ENCODE measurements at regions not wholly inside any gene's neighbourhood (a gene's known extent, or its start where the extent isn't known, plus 50 kb on each side); places are given as distances from the start of the nearest gene placed in this dataset.

DNA sequence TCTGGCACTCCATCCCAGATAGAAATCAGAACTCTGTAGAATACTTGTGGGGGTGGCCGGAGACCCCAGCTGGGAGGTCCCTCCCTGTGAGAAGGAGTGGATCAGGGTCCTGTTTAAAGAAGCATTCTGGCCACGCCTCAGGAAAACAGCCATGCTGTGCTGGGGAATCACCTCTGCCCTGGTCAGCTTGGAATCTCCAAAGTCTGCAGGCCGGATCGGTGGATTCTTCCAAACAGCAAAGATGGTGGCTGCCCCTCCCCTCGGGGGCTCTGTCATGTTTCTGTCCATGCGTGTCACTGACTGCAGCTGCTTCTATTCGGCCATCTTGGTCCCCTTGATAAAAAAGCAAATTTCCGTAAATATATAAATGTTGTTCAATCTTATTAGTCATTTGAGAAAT is 365.9 kb downstream of the JRKL start:
- TF ChIP-seq, protein P1, sequence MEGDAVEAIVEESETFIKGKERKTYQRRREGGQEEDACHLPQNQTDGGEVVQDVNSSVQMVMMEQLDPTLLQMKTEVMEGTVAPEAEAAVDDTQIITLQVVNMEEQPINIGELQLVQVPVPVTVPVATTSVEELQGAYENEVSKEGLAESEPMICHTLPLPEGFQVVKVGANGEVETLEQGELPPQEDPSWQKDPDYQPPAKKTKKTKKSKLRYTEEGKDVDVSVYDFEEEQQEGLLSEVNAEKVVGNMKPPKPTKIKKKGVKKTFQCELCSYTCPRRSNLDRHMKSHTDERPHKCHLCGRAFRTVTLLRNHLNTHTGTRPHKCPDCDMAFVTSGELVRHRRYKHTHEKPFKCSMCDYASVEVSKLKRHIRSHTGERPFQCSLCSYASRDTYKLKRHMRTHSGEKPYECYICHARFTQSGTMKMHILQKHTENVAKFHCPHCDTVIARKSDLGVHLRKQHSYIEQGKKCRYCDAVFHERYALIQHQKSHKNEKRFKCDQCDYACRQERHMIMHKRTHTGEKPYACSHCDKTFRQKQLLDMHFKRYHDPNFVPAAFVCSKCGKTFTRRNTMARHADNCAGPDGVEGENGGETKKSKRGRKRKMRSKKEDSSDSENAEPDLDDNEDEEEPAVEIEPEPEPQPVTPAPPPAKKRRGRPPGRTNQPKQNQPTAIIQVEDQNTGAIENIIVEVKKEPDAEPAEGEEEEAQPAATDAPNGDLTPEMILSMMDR (IDR thresholded peaks at IDR 0.05; ENCODE audit: low read depth, low read length, missing input control), result no peak
- no peak for TF ChIP-seq FOXA1 (IDR thresholded peaks at IDR 0.05)
- no peak for TF ChIP-seq TAF1 (conservative IDR thresholded peaks at IDR 0.05)
- no peak for TF ChIP-seq NR2F2 (IDR thresholded peaks at IDR 0.05)
- TF ChIP-seq SP1 (IDR thresholded peaks at IDR 0.05), result no peak
- TF ChIP-seq, protein P2, sequence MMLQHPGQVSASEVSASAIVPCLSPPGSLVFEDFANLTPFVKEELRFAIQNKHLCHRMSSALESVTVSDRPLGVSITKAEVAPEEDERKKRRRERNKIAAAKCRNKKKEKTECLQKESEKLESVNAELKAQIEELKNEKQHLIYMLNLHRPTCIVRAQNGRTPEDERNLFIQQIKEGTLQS (IDR thresholded peaks at IDR 0.05), result no peak
